Trophoblast cell (in vitro differentiated cells and primary cell): ENCODE measurements at regions not wholly inside any gene's neighbourhood (a gene's known extent, or its start where the extent isn't known, plus 50 kb on each side); places are given as distances from the start of the nearest gene placed in this dataset.

ENCODE experiments used
- DNase-seq, 2 donors: peaks; one replicate each; pipeline ENCODE4 v3.0.0-alpha.2; 2016
- H2AFZ ChIP-seq: 2 replicates; pipeline ENCODE4 v1.6.1; 2013; ENCODE audit warnings: low read length, moderate library complexity, mild to moderate bottlenecking; ENCODE audit not compliant: insufficient read depth, poor library complexity
- H2AK5ac ChIP-seq: 2 replicates; pipeline ENCODE4 v1.6.1; 2013; ENCODE audit warnings: mild to moderate bottlenecking, low read length
- H2BK120ac ChIP-seq: 2 replicates; pipeline ENCODE4 v1.6.1; 2013; ENCODE audit warnings: low read length, mild to moderate bottlenecking, moderate library complexity; ENCODE audit not compliant: insufficient read depth, poor library complexity
- H2BK12ac ChIP-seq: 2 replicates; pipeline ENCODE4 v1.6.1; 2013; ENCODE audit warnings: mild to moderate bottlenecking, low read length, moderate library complexity
- H2BK5ac ChIP-seq: 2 replicates; pipeline ENCODE4 v1.6.1; 2013; ENCODE audit warnings: low read length, low read depth, moderate library complexity, mild to moderate bottlenecking; ENCODE audit not compliant: poor library complexity
- H3K14ac ChIP-seq: 2 replicates; pipeline ENCODE4 v1.6.1; 2013; ENCODE audit warnings: mild to moderate bottlenecking, low read length
- H3K18ac ChIP-seq: 2 replicates; pipeline ENCODE4 v1.6.1; 2013; ENCODE audit warnings: mild to moderate bottlenecking, low read length
- H3K23ac ChIP-seq: 2 replicates; pipeline ENCODE4 v1.6.1; 2013; ENCODE audit warnings: low read length
- H3K27ac ChIP-seq: 2 replicates; pipeline ENCODE4 v1.5.1; 2013; ENCODE audit warnings: low read depth, mild to moderate bottlenecking, inconsistent platforms, low read length, moderate library complexity
- H3K27me3 ChIP-seq: 2 replicates; pipeline ENCODE4 v1.6.1; 2013; ENCODE audit warnings: inconsistent platforms, mild to moderate bottlenecking, low read length, moderate library complexity; ENCODE audit not compliant: insufficient read depth
- H3K36me3 ChIP-seq, 2 experiments: 1 replicate in 1 of 2; 2 replicates in 1 of 2; pipeline ENCODE4 v1.6.1; 2013; ENCODE audit warnings: low read length in 2 of 2, mild to moderate bottlenecking in 2 of 2, moderate library complexity in 1 of 2; ENCODE audit not compliant: insufficient read depth in 2 of 2, control insufficient read depth in 1 of 2
- H3K4ac ChIP-seq: 2 replicates; pipeline ENCODE4 v1.6.1; 2013; ENCODE audit warnings: low read depth, mild to moderate bottlenecking, low read length, moderate library complexity
- H3K4me1 ChIP-seq, 2 experiments: 1 replicate in 1 of 2; 2 replicates in 1 of 2; pipeline ENCODE4 v1.6.1; 2013; ENCODE audit warnings: low read length in 2 of 2, mild to moderate bottlenecking in 2 of 2, moderate library complexity in 1 of 2; ENCODE audit not compliant: insufficient read depth in 2 of 2, control insufficient read depth in 1 of 2
- H3K4me2 ChIP-seq: 2 replicates; pipeline ENCODE4 v1.6.1; 2013; ENCODE audit warnings: inconsistent platforms, mild to moderate bottlenecking, low read length, moderate library complexity
- H3K4me3 ChIP-seq: 2 replicates; pipeline ENCODE4 v1.5.1; 2013; ENCODE audit warnings: mild to moderate bottlenecking, low read depth, low read length, inconsistent platforms
- H3K79me1 ChIP-seq: one replicate; pipeline ENCODE4 v1.6.1; 2013; ENCODE audit warnings: low read length
- H3K79me2 ChIP-seq: 2 replicates; pipeline ENCODE4 v1.6.1; 2013; ENCODE audit warnings: low read length, mild to moderate bottlenecking; ENCODE audit not compliant: control insufficient read depth, insufficient read depth, poor library complexity
- H3K9ac ChIP-seq: 2 replicates; pipeline ENCODE4 v1.6.1; 2013; ENCODE audit warnings: mild to moderate bottlenecking, low read length
- H3K9me3 ChIP-seq: 2 replicates; pipeline ENCODE4 v1.6.1; 2013; ENCODE audit warnings: low read depth, mild to moderate bottlenecking, control low read depth, inconsistent platforms, low read length; ENCODE audit not compliant: insufficient read depth
- H4K12ac ChIP-seq: 2 replicates; pipeline ENCODE4 v1.6.1; 2013; ENCODE audit warnings: low read depth, mild to moderate bottlenecking, low read length, moderate library complexity
- H4K8ac ChIP-seq: 2 replicates; pipeline ENCODE4 v1.6.1; 2013; ENCODE audit warnings: low read depth, mild to moderate bottlenecking, low read length, moderate library complexity
- H4K91ac ChIP-seq: one replicate; pipeline ENCODE4 v1.6.1; 2013; ENCODE audit warnings: low read depth, mild to moderate bottlenecking, low read length, moderate library complexity
- WGBS: extraction: QIAGEN DNeasy Blood & Tissue Kit; methylation state at CpG from one replicate; pipeline ENCODE4 v1.1.7; 2013; ENCODE audit warnings: missing lambda C conversion rate; ENCODE audit not compliant: insufficient read length, insufficient coverage; ENCODE audit errors: extremely low coverage; 5-methylcytosine and 5-hydroxymethylcytosine counted together

- 100% methylated on average over 1 of the region's 1 CpG for WGBS
- Histone ChIP-seq H3K79me2 (no peaks in the 10 kb centered on the region), H3K9me3 (no peaks in the 10 kb centered on the region), H3K14ac (no peak overlapping the region), H3K4ac (no peak overlapping the region), H3K23ac (no peak overlapping the region), H3K27ac (no peak overlapping the region), H4K91ac (no peak overlapping the region), H4K8ac (no peak overlapping the region), H3K36me3 (no peaks in the 10 kb centered on the region), H3K27me3 (peaks cover 4% of the 10 kb centered on the region), H2BK5ac (no peak overlapping the region), H4K12ac (no peak overlapping the region), H3K18ac (no peak overlapping the region), H2BK12ac (no peak overlapping the region), H3K4me1 (peaks cover 2 to 4% of the 10 kb centered on the region in 2 experiments), H3K4me2 (no peak overlapping the region), H2BK120ac (no peak overlapping the region), H3K79me1 (no peaks in the 10 kb centered on the region), H3K9ac (no peak overlapping the region), H2AFZ (no peak overlapping the region), H3K4me3 (no peak overlapping the region), H2AK5ac (no peak overlapping the region)
- DNase-seq = no peak
Observed at GRCh38 chr12:113589437-113589836, 117.8 kb upstream of the LHX5 start.

GRCh38 chr12:113587720-113588119, 116.0 kb upstream of the LHX5 start:
- peaks cover 2 to 4% of the 10 kb centered on the region in 2 experiments for H3K4me1 ChIP-seq
- H3K4ac ChIP-seq = no peak overlapping the region
- H3K23ac ChIP-seq = no peak overlapping the region
- no peak overlapping the region for H3K14ac ChIP-seq
- no peak overlapping the region for H4K8ac ChIP-seq
- WGBS = no CpG with 5 or more reads among the region's 5 CpGs
- H2BK12ac ChIP-seq = no peak overlapping the region
- H3K79me1 ChIP-seq = no peaks in the 10 kb centered on the region
- no peaks in the 10 kb centered on the region for H3K79me2 ChIP-seq
- H3K9ac ChIP-seq = no peak overlapping the region
- no peak overlapping the region for H4K91ac ChIP-seq
- peaks cover 4% of the 10 kb centered on the region for H3K27me3 ChIP-seq
- no peak overlapping the region for H3K18ac ChIP-seq
- no peaks in the 10 kb centered on the region for H3K9me3 ChIP-seq
- no peak overlapping the region for H4K12ac ChIP-seq
- H2BK120ac ChIP-seq = no peak overlapping the region
- no peak for DNase-seq
- no peak overlapping the region for H2AFZ ChIP-seq
- H3K27ac ChIP-seq = no peak overlapping the region
- H3K36me3 ChIP-seq = no peaks in the 10 kb centered on the region
- H2AK5ac ChIP-seq = no peak overlapping the region
- H3K4me2 ChIP-seq = no peak overlapping the region
- H2BK5ac ChIP-seq = no peak overlapping the region
- no peak overlapping the region for H3K4me3 ChIP-seq

- Histone ChIP-seq H3K27me3 (peaks cover under 1% of the 10 kb centered on the region), H3K79me1 (no peaks in the 10 kb centered on the region), H3K14ac (no peak overlapping the region), H3K79me2 (no peaks in the 10 kb centered on the region), H3K4ac (no peak overlapping the region), H4K12ac (no peak overlapping the region), H4K8ac (no peak overlapping the region), H2AK5ac (no peak overlapping the region), H2BK120ac (no peak overlapping the region), H3K9me3 (peaks cover 2% of the 10 kb centered on the region), H3K4me3 (no peak overlapping the region), H3K36me3 (no peaks in the 10 kb centered on the region), H3K27ac (no peak overlapping the region), H2BK12ac (no peak overlapping the region), H2AFZ (no peak overlapping the region), H3K9ac (no peak overlapping the region), H3K4me1 (peaks cover 2 to 4% of the 10 kb centered on the region in 2 experiments), H3K18ac (no peak overlapping the region), H4K91ac (no peak overlapping the region), H3K23ac (no peak overlapping the region), H3K4me2 (no peak overlapping the region), H2BK5ac (no peak overlapping the region)
- WGBS = no CpG with 5 or more reads among the region's 4 CpGs
- DNase-seq = no peak
Observed at GRCh38 chr12:113586461-113586860, 114.8 kb upstream of the LHX5 start.

GRCh38 chr12:113582521-113583218, 111.0 kb upstream of the LHX5 start:
- Histone ChIP-seq H4K91ac (no peak overlapping the region), H3K79me2 (no peaks in the 10 kb centered on the region), H3K14ac (no peak overlapping the region), H2AK5ac (no peak overlapping the region), H4K8ac (no peak overlapping the region), H4K12ac (no peak overlapping the region), H3K4me3 (no peak overlapping the region), H3K18ac (no peak overlapping the region), H3K27ac (no peak overlapping the region), H3K9me3 (peaks cover 2% of the 10 kb centered on the region), H3K4me2 (no peak overlapping the region), H3K4ac (no peak overlapping the region), H3K36me3 (no peaks in the 10 kb centered on the region), H2BK5ac (no peak overlapping the region), H3K4me1 (peaks cover 2% of the 10 kb centered on the region in 2 experiments), H2AFZ (no peak overlapping the region), H2BK12ac (no peak overlapping the region), H3K23ac (no peak overlapping the region), H2BK120ac (no peak overlapping the region), H3K79me1 (no peaks in the 10 kb centered on the region), H3K27me3 (no peaks in the 10 kb centered on the region), H3K9ac (no peak overlapping the region)
- no peak for DNase-seq
- no CpG with 5 or more reads among the region's 5 CpGs for WGBS
